HepG2 (cell line): ENCODE measurements at regions not wholly inside any gene's neighbourhood (a gene's known extent, or its start where the extent isn't known, plus 50 kb on each side); places are given as distances from the start of the nearest gene placed in this dataset.

Experiments
- FOXP1 ChIP-seq, 2 experiments: fragments of 450-650 bp in 1 of 2; IDR thresholded peaks; 2 replicates each; pipeline ENCODE4 v1.6.1; 2017 to 2018; ENCODE audit warnings: antibody characterized with exemption in 1 of 2
- ZNF207 ChIP-seq: fragments of 450-650 bp; IDR thresholded peaks from 2 replicates; pipeline ENCODE4 v1.6.1; 2016; ENCODE audit warnings: antibody characterized with exemption, borderline replicate concordance
- ZNF354B ChIP-seq: sonication (generic); formaldehyde crosslinking; IDR thresholded peaks from 2 replicates; pipeline ENCODE4 v1.8.0; 2022; ENCODE audit warnings: mild to moderate bottlenecking, missing genetic modification reagents
- ZNF652 ChIP-seq: IDR thresholded peaks from 2 replicates; pipeline ENCODE4 v1.6.1; 2016; ENCODE audit warnings: low read depth, borderline replicate concordance
- ZSCAN29 ChIP-seq: sonication (generic); formaldehyde crosslinking; conservative IDR thresholded peaks from 2 replicates; pipeline ENCODE4 v1.4.0; 2020; ENCODE audit warnings: mild to moderate bottlenecking, missing genetic modification reagents
- TF ChIP-seq, protein P1 (sequence below): sonication (generic); formaldehyde crosslinking; IDR thresholded peaks from 2 replicates; pipeline ENCODE4 v1.5.0; 2020; ENCODE audit warnings: mild to moderate bottlenecking, missing genetic modification reagents, moderate library complexity

DNA sequence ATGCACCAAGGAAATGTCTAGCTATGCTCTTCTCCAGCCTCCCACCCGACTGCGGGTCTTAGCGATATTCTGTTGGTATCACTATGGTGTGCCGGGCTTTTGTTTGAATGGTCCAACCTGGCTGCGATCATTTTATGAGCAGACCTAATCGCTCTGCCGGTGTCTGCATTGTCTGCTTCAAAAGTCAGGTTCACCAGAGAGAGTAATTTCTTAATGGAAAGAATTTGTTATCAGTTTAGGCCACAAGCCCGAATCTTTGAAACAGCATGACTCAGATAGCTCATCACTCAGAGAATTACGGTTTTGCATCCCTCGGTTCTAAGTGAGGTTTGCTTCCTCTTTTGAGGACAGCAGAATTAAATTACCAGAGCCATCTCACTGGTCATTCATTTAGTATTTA, 521.0 kb upstream of the ARID1B start:
- TF ChIP-seq FOXP1 (IDR thresholded peaks at IDR 0.05): no peak
- no peak for TF ChIP-seq FOXP1 (CRISPR knock-in tag; IDR thresholded peaks at IDR 0.05)
- no peak for TF ChIP-seq ZNF354B
- TF ChIP-seq, protein P1, sequence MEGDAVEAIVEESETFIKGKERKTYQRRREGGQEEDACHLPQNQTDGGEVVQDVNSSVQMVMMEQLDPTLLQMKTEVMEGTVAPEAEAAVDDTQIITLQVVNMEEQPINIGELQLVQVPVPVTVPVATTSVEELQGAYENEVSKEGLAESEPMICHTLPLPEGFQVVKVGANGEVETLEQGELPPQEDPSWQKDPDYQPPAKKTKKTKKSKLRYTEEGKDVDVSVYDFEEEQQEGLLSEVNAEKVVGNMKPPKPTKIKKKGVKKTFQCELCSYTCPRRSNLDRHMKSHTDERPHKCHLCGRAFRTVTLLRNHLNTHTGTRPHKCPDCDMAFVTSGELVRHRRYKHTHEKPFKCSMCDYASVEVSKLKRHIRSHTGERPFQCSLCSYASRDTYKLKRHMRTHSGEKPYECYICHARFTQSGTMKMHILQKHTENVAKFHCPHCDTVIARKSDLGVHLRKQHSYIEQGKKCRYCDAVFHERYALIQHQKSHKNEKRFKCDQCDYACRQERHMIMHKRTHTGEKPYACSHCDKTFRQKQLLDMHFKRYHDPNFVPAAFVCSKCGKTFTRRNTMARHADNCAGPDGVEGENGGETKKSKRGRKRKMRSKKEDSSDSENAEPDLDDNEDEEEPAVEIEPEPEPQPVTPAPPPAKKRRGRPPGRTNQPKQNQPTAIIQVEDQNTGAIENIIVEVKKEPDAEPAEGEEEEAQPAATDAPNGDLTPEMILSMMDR (CRISPR knock-in tag): no peak
- TF ChIP-seq ZSCAN29: no peak
- no peak for TF ChIP-seq ZNF207
- TF ChIP-seq ZNF652 (CRISPR knock-in tag): no peak
